GM19099 (cell line): ENCODE measurements at regions not wholly inside any gene's neighbourhood (a gene's known extent, or its start where the extent isn't known, plus 50 kb on each side); places are given as distances from the start of the nearest gene placed in this dataset.

Experiments used
- POLR2A ChIP-seq: IDR thresholded peaks from 3 replicates; pipeline ENCODE4 v1.6.1; 2011; ENCODE audit warnings: low read depth; ENCODE audit not compliant: insufficient read length; ENCODE audit errors: extremely low read depth

GRCh38 chr1:58836408-58836807, 52.6 kb upstream of the JUN start:
- TF ChIP-seq POLR2A: no peak

- TF ChIP-seq POLR2A: no peak
Observed at GRCh38 chr1:58837886-58838285, 54.0 kb upstream of the JUN start.

GRCh38 chr1:58839147-58839795, 55.4 kb upstream of the JUN start:
- no peak for TF ChIP-seq POLR2A

- TF ChIP-seq POLR2A: no peak
Observed at GRCh38 chr1:58839846-58840835, 56.3 kb upstream of the JUN start.

GRCh38 chr1:58841455-58841854, 57.6 kb upstream of the JUN start:
- TF ChIP-seq POLR2A: no peak

- TF ChIP-seq POLR2A: no peak
Observed at GRCh38 chr1:58842941-58843340, 59.1 kb upstream of the JUN start.

- TF ChIP-seq POLR2A: no peak
Observed at GRCh38 chr1:58844176-58844575, 60.3 kb upstream of the JUN start.

- no peak for TF ChIP-seq POLR2A
Observed at GRCh38 chr1:58845942-58846341, 62.1 kb upstream of the JUN start.

GRCh38 chr1:58848818-58849411, 65.1 kb upstream of the JUN start:
- no peak for TF ChIP-seq POLR2A

GRCh38 chr1:58849551-58849950, 65.7 kb upstream of the JUN start:
- TF ChIP-seq POLR2A: no peak

- no peak for TF ChIP-seq POLR2A
Observed at GRCh38 chr1:58850636-58851035, 66.8 kb upstream of the JUN start.

- TF ChIP-seq POLR2A: no peak
Observed at GRCh38 chr1:58852731-58853485, 69.1 kb upstream of the JUN start.

- TF ChIP-seq POLR2A: no peak
Observed at GRCh38 chr1:58854576-58854975, 70.7 kb upstream of the JUN start.

- no peak for TF ChIP-seq POLR2A
Observed at GRCh38 chr1:58855274-58856165, 71.7 kb upstream of the JUN start.
